ENCODE measurements at regions not wholly inside any gene's neighbourhood (a gene's known extent, or its start where the extent isn't known, plus 50 kb on each side); places are given as distances from the start of the nearest gene placed in this dataset.
"Not testable (repeated sequence)": the region's sequence is repeated elsewhere in the genome, so short reads cannot be mapped to it uniquely, and the experiment has no call there.

GRCh38 chr2:62386378-62386777, 119.6 kb downstream of the TMEM17 start:
- TF ChIP-seq, protein P1, sequence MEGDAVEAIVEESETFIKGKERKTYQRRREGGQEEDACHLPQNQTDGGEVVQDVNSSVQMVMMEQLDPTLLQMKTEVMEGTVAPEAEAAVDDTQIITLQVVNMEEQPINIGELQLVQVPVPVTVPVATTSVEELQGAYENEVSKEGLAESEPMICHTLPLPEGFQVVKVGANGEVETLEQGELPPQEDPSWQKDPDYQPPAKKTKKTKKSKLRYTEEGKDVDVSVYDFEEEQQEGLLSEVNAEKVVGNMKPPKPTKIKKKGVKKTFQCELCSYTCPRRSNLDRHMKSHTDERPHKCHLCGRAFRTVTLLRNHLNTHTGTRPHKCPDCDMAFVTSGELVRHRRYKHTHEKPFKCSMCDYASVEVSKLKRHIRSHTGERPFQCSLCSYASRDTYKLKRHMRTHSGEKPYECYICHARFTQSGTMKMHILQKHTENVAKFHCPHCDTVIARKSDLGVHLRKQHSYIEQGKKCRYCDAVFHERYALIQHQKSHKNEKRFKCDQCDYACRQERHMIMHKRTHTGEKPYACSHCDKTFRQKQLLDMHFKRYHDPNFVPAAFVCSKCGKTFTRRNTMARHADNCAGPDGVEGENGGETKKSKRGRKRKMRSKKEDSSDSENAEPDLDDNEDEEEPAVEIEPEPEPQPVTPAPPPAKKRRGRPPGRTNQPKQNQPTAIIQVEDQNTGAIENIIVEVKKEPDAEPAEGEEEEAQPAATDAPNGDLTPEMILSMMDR (IDR thresholded peaks at IDR 0.05), result not testable (repeated sequence)
- TF ChIP-seq POLR2A (IDR thresholded peaks at IDR 0.05), result not testable (repeated sequence)

All from Peyer's patch (tissue), 4 donors.